ENCODE measurements at regions not wholly inside any gene's neighbourhood (a gene's known extent, or its start where the extent isn't known, plus 50 kb on each side); places are given as distances from the start of the nearest gene placed in this dataset.

- no peak for TF ChIP-seq TP53 (CRISPR knock-in tag; IDR thresholded peaks at IDR 0.05)
- no peak for TF ChIP-seq ELK1 (IDR thresholded peaks at IDR 0.05; ENCODE audit: low read depth, low read length)
- TF ChIP-seq, protein P1, sequence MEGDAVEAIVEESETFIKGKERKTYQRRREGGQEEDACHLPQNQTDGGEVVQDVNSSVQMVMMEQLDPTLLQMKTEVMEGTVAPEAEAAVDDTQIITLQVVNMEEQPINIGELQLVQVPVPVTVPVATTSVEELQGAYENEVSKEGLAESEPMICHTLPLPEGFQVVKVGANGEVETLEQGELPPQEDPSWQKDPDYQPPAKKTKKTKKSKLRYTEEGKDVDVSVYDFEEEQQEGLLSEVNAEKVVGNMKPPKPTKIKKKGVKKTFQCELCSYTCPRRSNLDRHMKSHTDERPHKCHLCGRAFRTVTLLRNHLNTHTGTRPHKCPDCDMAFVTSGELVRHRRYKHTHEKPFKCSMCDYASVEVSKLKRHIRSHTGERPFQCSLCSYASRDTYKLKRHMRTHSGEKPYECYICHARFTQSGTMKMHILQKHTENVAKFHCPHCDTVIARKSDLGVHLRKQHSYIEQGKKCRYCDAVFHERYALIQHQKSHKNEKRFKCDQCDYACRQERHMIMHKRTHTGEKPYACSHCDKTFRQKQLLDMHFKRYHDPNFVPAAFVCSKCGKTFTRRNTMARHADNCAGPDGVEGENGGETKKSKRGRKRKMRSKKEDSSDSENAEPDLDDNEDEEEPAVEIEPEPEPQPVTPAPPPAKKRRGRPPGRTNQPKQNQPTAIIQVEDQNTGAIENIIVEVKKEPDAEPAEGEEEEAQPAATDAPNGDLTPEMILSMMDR (IDR thresholded peaks at IDR 0.05) = no peak
Observed at GRCh38 chr9:14030375-14031059, 283.4 kb downstream of the NFIB start.

Measured in A549 (cell line).